GM19395 (cell line): ENCODE measurements at regions not wholly inside any gene's neighbourhood (a gene's known extent, or its start where the extent isn't known, plus 50 kb on each side); places are given as distances from the start of the nearest gene placed in this dataset.

Experiments
- ATAC-seq: cut with Tn5 transposase; IDR thresholded peaks from one replicate; pipeline ENCODE4 v1.9.1; 2021; ENCODE audit warnings: mild to moderate bottlenecking, moderate library complexity; ENCODE audit not compliant: unreplicated experiment

DNA sequence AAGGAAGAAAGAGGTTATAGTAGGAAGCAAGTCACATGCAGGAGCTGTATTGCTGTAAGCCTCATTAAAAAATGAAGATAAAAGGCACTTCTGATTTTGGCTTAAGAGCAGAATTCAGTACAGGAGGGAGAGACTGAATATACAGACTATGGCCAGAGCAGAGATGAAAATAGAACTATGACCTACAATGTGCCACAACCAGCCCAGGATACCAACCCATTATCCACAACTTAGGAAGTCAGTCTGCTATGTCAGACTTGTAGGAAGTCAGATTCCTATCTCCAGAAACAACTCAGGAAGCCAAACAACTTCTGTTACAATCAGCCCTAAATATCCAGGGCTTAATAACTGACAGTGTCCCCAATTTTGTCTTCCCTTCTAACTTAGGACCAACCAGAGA, 156.2 kb upstream of the ANKH start:
- no peak for ATAC-seq

DNA sequence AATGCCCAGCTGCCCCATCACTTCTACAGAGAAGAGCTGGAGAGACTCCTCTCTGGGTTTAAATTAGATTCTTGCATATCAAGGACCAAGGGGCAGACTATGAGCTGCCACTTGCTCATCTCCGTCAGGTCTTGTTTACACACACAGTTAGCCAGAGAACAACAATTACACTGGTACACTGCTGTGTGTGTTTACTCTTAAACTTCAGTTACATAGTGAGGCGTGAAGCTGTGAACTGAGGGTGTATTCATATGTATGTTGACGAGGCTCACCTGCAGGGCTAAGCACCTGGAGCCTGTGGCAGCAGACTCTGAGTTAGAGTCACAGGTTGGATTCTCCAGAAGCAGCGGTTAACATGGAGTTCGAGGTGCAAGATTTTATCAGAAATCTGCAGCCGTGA, 155.4 kb upstream of the ANKH start:
- no peak for ATAC-seq

DNA sequence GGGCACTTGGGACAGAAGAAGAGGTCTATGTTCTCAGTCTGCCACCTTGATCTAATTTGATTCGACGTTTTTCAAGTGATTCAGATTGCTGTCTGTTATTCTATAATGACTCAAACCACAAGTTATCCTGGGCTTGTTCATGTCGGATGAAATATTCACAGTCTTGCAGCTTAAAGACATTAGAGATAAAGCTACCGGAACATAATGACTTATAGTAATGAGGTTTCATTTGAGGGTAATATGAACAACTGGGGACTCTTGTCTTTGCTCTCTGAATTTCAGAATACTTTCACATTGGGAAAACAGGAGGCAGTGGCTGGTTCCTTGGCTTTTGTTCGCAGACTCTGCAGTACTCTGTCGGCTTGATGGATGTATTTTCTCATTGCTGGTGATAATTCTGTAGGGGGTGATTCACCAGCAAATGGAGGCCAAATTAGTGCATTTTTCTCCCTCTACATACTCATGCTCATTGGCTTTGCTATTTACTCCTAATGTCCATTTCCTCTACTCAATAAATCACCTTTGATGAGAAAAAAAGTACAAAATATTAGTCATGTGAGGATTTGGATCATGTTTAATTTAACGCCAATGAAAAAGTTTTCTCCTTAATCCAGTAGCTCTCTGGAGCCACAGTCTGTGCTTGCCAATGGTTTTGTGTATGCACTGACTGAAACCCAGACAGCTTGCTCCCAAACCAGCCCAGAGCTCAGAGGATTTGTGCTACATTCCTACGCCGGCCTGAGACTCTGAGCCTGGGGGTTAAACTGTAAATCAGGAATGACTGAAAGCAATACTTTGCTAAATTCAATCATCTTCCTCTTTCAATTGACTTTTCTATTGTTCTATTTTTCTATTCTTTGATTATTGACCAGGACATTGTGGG, 154.7 kb upstream of the ANKH start:
- ATAC-seq, result no peak

DNA sequence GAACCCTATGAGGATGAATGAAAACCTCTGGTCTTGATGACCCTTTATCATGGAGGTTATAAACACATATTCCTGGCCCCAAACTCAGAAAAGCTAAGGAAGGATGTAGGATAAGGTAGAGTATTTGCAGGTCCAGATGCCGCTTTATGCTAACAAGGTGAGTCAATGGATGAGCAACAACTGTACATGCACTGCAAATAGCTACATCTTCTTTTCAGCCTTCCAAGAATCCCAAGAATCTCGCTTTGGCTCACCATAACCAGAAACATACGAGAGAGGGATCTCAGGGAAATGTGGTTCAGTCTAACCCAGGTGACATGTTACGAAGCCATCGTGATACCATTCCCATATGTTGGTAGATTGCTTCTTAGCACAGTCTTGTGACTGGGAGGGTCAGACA, 152.3 kb upstream of the ANKH start:
- no peak for ATAC-seq

DNA sequence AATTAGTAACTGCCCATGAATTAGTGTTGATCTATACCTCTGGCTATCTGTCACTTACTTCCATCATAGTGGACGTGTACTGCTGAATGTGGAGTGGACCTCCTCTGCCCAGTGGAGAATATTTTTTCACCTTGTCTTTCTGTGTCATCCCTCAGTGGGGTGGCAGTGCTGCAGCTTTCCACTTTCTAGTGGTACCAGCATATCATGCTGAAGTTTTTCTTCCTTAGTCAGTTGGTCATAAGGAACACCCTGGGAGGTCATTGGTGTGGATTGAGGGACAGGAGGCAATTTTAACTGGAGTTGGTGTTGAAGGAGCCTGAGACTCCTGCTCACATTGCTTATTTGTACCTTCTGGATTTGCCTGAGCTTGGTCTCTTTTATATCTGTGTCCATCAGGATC, 151.7 kb upstream of the ANKH start:
- ATAC-seq, result no peak

DNA sequence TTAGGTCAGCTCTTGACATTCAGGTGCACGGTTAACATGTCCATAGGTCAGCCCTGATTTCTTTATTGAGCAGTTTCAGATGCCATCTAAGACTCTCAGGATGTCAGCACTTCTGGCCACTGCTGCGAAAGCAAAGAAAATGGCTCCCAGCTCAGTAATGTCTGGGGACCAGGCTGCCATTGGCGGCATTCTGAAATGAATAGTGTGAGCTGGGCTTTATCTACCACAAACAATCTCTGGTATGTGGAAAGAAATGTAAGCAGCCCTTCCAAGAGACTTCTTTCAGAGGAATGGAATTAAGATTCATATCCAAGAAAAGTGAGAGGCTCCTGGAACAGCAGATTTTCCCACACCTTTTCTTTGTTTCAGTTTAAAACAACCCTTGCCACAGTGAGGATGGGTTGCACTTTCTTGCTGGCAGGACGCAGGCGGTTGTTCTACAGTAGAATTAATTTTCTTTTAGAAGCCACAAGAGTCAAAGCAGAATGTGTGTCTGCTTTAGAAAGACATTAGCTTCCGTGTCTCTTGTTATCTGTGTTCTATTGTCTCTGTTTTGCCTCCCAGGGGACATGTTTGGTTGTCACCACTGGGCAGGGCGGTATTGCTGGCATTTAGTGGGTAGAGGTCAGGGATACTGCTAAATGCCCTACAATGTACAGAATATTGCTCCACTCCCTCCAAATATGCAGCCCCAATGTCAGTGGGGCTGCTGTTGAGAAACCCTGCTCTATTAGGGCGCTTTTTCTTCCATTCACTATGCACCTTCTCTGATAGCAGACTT, 149.9 kb upstream of the ANKH start:
- no peak for ATAC-seq

DNA sequence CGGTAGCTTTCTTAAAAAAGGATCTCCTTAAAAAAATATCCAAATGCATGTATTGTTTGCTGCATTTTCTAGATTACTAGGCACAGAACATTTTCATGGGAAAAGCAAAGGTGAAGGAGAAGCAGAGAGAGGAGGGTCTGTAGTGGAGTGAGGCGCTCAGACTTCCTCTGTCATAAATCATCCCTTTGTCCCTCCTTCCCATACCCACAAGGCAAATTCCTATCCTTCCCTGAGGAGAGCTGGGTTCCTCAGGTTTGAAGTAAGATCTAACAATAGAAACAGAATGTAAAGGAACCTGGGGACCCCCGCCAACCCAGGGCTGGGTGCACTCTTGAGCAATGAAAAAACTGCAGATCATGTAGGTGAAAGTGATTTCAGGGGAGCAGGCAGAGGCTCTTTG, 149.2 kb upstream of the ANKH start:
- ATAC-seq, result no peak

DNA sequence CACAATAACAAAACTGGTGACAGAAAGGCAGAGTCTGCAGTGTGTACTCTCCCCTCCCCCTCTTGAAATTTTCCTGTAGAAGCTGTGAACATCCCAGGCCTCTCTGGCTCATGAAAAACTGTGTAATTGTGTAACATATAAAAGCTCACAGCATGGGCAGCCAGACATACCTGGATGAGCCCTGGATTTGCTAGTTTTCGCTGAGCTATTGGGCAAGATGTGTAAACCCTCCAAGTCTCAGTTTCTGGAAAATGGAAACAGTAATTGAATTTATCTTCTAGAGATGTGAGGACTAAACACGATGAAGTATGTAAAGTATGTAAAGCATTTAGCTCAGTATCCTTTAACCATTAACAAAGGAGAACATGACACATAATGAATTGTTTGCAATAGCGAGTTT, 143.2 kb upstream of the ANKH start:
- ATAC-seq, result no peak

DNA sequence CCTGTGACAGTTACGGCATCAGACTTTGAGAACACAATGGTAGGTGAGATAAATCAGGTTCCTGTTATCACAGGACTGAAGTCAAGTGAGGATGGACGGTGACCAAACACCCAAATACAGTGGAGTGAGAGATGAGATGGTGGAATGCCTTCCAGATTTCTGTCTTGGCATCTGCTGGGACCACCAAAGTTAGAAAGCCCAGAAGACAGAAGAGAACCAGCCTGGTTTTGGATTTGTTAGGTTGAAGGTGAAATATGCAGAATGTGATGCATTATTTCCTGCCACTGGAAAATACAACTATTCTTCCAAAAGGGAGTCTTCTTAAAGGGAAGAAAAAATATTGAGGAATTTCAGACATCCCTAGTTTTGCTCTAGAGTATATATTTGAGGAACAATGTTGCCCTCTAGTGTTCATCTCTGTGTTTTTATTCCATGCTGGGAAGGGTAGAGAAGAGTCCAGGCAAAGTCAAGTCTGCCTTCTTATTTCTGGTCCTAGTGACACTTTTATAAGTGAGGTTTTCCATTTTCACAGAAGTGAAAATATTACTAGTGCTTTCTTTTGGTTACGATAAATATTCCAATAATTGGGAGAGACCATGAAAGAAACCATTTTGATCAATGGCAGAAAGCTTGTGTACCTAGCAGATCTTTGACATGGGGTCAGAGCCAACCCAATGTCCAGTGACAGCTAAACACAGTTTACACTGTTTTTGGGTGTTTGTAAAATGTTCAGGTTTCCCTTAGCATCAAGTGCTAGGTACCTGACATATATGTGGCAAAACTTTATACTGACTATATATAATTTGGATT, 142.3 kb upstream of the ANKH start:
- peak; percentile 86 for ATAC-seq

DNA sequence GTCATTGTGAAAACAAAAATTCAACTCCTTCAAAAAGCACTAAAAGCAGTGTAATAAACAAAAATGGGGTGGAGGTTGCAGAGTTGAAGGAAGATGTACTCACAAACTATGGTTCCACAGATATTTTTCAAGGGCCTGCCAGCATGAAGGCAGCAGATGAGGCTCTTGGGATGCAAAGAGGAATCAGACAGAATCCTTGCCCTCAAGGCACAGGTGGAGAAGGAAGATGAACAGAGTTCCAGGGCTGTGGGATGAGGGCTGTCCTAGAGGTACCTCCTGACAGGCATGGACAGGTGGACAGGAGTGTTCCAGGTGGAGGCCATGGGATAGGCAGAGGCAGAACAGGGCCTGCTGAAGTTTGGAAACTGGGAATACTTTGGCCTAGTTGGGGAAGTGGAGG, 140.5 kb upstream of the ANKH start:
- ATAC-seq, result no peak

DNA sequence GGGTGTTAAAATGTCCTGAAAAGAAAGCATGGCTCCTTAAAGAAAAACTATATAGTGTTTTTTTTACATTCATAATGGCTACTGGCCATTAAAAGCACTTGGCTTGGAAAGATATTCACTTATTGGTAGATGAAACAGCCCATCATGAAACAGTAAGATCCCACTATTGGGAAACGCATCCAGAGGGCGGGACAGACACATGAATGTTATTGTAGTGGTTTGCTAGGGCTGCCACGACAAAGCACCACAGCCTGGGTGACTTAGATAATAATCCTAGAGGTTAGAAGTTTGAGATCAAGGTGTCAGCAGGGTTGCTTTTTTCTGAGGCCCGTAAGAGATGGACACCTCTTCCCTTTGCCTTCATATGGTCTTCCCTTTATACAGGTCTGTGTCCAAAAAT, 139.4 kb upstream of the ANKH start:
- ATAC-seq, result no peak

DNA sequence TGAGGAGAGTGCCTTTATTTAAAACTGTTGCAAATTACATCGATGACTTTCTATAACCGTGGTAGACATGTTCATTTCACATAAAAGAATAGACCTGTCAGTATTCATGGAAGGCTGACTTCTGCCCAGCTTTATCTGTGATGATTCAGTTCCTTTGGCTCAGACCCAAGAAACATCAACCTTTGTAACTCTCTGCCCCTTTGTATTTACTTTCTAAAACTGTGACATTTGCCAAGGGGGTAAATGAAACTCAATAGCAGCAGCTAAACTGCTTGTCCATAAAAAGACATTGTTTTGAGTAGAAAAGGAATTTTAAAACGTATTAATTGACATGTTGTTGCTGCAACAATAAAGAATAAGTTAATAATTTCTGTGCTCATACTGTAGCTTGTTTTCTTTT, 137.8 kb upstream of the ANKH start:
- no peak for ATAC-seq

DNA sequence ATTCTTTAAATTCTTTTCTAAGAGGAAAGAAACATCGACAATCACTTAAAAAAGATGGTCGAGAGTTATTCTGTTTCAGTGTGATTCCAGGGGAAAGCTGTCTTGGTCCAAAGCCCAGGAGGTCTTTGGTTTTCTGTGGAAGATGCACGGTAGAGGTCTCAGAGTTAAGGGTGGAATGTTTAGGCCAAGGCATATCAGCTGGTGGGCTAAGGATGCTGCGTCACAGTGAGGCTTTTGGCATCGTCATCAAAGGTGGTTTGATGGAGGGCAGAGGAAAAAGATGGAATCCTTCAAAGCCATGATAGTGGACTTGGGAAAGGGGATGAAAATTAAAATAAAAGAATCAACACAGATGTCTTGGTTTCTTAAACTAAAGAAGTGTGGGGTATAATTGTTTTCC, 137.3 kb upstream of the ANKH start:
- ATAC-seq, result no peak

DNA sequence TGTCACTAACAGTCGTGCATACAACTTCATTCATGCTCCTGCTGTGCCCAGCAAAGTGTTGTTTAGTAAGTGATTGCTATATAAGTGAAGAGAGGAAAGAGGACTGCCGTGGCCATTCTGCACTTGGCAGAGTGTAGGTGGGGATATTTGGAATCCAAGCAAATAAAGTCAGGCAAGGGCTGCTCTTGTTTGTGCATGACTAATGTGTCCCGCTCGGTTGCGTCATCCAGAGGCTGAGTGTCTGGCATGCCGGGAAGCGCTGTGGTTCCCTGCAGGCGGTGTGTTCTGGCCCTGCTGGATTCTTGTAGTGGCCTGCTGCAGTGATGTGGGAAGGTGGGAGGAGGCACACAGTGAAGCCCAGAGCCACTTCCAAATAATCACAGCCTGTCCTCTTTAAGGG, 136.9 kb upstream of the ANKH start:
- ATAC-seq, result no peak

DNA sequence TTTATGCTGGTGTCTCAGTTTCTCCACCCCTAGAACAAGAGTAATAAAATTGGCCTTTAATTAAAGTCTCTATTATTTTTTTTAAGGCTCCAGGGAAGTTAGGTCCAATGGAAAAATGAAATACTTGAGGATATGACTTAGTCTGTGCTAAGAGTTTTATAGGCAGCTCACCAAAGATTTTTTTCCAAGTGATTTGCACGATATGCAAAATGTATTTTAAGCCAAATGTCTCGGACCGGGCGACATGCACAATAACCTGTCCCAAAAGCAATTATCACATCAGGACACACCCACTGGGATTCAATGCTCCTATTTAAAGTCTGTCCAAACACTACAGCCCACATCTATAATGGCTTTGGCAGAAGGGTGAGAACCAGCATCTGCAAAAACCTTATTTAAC, 136.1 kb upstream of the ANKH start:
- ATAC-seq, result no peak

DNA sequence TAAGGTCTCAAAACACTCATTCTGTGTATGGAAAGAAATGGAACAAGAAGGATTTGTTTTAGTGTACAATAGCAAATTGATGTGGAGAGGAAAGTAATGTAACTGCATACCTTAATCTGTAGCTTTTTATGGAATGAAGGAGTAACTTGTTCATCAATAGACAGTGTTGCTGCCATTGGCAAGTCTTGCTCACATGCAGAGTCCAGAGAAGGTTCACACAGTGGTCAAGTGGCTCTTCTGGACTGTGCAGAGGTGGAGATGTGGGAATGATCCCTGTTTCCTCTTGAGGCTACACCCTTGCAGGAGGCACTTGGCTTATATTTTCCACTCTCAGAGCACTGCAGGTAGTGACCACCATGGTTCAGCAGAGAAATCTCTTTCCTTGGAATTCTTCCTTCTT, 132.9 kb upstream of the ANKH start:
- ATAC-seq, result no peak

DNA sequence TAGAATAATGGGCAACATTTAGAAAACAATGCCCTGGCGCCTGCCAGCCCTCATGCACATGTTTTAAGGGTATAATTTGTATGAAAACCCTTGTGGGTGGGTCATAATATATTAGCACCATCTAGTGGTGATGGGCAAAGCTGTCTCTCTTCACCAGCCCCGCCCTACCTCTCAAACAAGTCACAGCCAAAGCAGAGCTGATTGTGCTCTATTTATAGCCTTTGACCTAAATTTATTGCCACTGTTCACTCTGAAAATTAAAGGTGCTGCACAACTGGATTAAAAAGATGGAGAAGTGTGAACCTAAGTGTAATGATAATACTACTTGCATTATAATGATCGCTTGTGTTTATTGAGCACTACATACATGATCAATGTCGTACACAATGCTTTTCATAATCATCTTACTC, 131.9 kb upstream of the ANKH start:
- ATAC-seq, result peak; percentile 96

DNA sequence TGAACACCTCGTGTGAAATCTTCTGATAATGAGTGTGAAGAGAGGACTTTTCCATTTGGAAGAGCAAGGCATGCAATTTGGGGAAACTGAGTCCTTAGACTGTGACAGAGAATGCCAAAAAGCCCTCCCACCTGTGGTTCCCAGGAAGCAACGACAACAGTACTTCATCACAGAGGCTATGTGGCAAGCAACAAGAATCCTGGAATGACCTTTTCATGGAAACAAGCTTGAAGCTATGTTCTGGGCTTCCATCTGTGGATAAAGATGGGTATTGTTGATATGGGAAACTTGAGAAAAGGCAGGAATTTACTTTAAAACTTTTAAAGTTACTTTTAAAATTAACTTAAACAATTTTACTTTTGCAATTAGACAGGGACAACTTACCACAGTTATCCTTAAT, 131.2 kb upstream of the ANKH start:
- no peak for ATAC-seq

DNA sequence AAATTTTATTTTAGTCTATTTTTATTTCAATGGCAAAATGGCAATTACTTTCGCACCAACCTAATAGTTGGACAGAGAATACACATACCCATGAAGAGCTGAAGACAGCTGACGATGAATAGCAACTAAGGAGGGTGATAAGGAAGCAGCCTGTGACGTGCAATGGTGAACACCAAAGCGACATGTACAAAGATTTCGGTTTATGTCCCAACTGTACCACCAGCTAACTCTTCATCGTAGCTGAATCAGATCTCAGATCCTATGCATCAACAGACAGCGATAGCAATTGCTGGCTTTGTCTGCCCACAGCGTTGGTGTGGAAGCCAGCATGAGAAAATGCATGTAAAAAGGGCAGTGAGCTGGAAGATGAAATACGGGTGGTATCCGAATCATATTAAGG, 130.6 kb upstream of the ANKH start:
- ATAC-seq, result no peak

DNA sequence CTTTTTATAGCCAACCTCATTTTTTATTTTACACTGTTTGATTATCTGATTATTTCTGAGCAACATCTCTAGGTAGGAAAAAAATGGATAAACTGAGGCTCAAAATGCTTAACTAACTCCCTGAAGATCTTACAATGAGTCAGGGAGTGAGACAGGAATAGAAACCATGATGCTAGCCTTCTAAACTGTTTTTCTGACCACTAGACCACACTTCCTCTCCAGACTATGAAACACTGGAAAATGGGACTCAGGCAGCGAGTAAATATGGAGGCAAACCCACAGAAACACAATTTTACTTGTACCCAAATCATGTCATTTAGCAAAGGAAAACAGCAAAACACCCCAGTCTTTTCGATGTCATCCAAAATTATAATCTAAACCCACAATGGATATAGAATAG, 129.9 kb upstream of the ANKH start:
- no peak for ATAC-seq

DNA sequence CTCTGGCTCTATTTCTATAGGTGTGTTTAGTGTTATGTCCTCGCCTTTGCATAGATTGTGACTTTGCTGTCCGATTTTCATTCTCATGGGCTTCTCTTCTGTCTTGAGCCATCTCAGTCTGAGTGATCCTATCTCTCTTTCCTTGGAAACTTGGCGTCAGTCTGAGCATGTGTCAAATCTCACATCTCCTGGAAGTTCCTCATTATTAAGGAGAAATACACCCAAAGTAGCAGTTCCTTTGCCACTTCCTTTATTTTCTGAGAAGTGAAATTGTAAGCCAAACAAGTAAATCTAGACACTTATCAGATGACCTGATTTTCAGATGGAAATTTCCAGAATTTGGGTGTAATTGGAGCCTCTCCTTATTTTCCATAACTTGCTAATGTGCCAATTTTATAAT, 126.9 kb upstream of the ANKH start:
- no peak for ATAC-seq

DNA sequence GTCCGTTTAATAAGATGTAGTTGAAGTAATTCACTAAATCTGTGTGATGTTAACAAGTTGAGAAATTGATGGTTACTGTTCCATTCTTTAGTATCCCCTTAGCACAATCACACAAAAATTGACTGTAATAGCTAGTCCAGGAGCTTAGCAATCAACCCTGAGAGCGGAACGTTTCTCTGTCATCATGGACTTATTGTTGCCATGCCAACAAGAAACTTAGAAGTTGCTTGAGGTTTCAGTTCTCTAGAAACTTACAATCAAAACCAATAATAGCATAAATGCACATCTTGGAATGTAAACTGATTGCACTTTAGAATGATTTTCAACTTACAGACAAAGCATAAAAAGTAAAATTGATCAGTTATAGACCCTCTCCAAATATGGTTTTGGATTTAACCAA, 125.4 kb upstream of the ANKH start:
- ATAC-seq, result peak; percentile 85
